ENCODE measurements at regions not wholly inside any gene's neighbourhood (a gene's known extent, or its start where the extent isn't known, plus 50 kb on each side); places are given as distances from the start of the nearest gene placed in this dataset.

DNA sequence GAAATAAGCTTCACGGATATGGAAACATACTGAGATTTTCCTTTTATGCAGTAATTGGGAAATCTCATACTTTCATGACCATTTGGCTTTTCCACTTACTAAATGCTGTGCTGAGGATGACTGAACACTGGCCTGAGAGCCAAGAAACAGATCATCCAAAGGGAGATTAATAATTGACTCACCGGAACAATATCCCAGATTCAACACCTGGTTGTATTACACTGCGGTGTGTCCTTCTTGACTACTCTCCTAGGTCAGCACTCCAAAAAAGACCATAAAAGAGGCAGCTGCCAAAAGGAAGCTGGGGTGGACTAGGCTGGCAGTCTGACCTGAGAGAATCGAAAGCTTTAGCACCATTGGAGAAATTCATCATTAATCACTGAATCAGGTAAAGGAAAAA, 469.1 kb downstream of the CBLN2 start:
- TF ChIP-seq, protein P1, sequence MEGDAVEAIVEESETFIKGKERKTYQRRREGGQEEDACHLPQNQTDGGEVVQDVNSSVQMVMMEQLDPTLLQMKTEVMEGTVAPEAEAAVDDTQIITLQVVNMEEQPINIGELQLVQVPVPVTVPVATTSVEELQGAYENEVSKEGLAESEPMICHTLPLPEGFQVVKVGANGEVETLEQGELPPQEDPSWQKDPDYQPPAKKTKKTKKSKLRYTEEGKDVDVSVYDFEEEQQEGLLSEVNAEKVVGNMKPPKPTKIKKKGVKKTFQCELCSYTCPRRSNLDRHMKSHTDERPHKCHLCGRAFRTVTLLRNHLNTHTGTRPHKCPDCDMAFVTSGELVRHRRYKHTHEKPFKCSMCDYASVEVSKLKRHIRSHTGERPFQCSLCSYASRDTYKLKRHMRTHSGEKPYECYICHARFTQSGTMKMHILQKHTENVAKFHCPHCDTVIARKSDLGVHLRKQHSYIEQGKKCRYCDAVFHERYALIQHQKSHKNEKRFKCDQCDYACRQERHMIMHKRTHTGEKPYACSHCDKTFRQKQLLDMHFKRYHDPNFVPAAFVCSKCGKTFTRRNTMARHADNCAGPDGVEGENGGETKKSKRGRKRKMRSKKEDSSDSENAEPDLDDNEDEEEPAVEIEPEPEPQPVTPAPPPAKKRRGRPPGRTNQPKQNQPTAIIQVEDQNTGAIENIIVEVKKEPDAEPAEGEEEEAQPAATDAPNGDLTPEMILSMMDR (IDR thresholded peaks at IDR 0.05; ENCODE audit: borderline replicate concordance, extremely low read depth, low read length, poor library complexity, severe bottlenecking): no peak
- no peak for TF ChIP-seq EZH2 (IDR thresholded peaks at IDR 0.05; ENCODE audit: borderline replicate concordance, low read depth, low read length, severe bottlenecking)
